Upper lobe of left lung (tissue), 4 donors: ENCODE measurements at regions not wholly inside any gene's neighbourhood (a gene's known extent, or its start where the extent isn't known, plus 50 kb on each side); places are given as distances from the start of the nearest gene placed in this dataset.

Experiments
- CTCF ChIP-seq, 6 experiments: fragments of 450-650 bp in 4 of 6; fragments of 200-600 bp in 2 of 6; sonication (generic) in 2 of 6; IDR thresholded peaks; one replicate each; pipeline ENCODE4 v1.5.1; 2016 to 2019; ENCODE audit warnings: antibody characterized with exemption in 6 of 6
- POLR2A ChIP-seq, 4 donors: fragments of 450-650 bp; IDR thresholded peaks; one replicate each; pipeline ENCODE4 v1.5.1; 2016 to 2017; ENCODE audit warnings: antibody characterized with exemption in 4 of 4, mild to moderate bottlenecking in 2 of 4

DNA sequence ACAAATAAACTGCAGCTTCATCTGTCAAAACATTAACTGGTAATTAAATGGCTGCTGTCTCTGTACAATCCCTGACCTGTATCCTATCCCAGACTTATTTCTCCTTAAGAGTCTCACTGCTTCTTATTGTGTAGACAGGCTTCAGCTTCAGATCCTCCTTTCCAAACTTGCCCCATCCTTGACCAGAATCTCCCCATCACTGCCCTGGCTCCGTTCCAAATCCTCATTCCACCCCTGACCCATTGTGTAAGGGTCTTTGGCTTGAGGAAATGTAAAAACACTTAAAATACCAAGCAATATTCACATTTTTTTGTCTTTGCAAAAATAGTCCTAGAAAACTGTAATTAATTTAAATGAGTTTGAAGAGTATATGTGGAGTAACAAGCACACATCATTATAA, 152.6 kb upstream of the VEGFC start:
- no peak for TF ChIP-seq POLR2A (IDR thresholded peaks at IDR 0.05)
- no peak for TF ChIP-seq CTCF (IDR thresholded peaks at IDR 0.05)
